ENCODE measurements at regions not wholly inside any gene's neighbourhood (a gene's known extent, or its start where the extent isn't known, plus 50 kb on each side); places are given as distances from the start of the nearest gene placed in this dataset.

- BruUV-seq (replicated peaks): no TSS peak
- dilution Hi-C loops (cut with HindIII; ENCODE audit: low sequenced_read_pairs, unreplicated experiment): no loop called here
- ATAC-seq (ENCODE audit: low read depth): no peak
Measured at GRCh38 chr21:25244735-25245134, 362.5 kb downstream of the MRPL39 start.

More at GRCh38 chr21:25244735-25245134, 362.5 kb downstream of the MRPL39 start:
- Histone ChIP-seq H3K9ac (ENCODE audit: low read depth, low read length) (no peak overlapping the region), H3K9me3 (ENCODE audit: control insufficient read depth, insufficient read depth, low read length) (no peaks in the 10 kb centered on the region), H3K4me3 (ENCODE audit: insufficient read depth, low read depth, low read length) (no peak overlapping the region), H2BK120ac (ENCODE audit: low read depth, low read length) (no peak overlapping the region), H4K20me1 (ENCODE audit: insufficient read depth, low read length) (no peaks in the 10 kb centered on the region), H3K9me1 (ENCODE audit: insufficient read depth, low read length) (no peaks in the 10 kb centered on the region), H3K79me1 (ENCODE audit: low read depth in 1 of 2, low read length in 2 of 2) (no peaks in the 10 kb centered on the region), H3K4me1 (ENCODE audit: control insufficient read depth, insufficient read depth, low read length) (no peaks in the 10 kb centered on the region), H3K14ac (replicated peaks; ENCODE audit: low read depth, low read length) (no peak overlapping the region), H3K18ac (ENCODE audit: low read depth, low read length) (no peak overlapping the region), H3K56ac (ENCODE audit: extremely low read depth, insufficient read depth, low read length) (no peak overlapping the region), H4K8ac (ENCODE audit: low read depth in 2 of 2, low read length in 2 of 2) (no peak overlapping the region), H3K36me3 (ENCODE audit: control insufficient read depth, insufficient read depth, low read length) (no peaks in the 10 kb centered on the region), H3K27ac (ENCODE audit: insufficient read depth, low read length) (no peak overlapping the region), H2AK5ac (ENCODE audit: low read depth, low read length) (no peak overlapping the region), H2AK9ac (replicated peaks; ENCODE audit: low read depth, low read length, poor library complexity) (no peak overlapping the region), H2AFZ (replicated peaks; ENCODE audit: low read length, poor library complexity) (no peak overlapping the region), H3K27me3 (ENCODE audit: control insufficient read depth, insufficient read depth, low read length) (no peaks in the 10 kb centered on the region), H4K5ac (ENCODE audit: low read depth, low read length) (no peak overlapping the region), H4K91ac (ENCODE audit: insufficient read depth, low read depth, low read length) (no peak overlapping the region), H2BK15ac (ENCODE audit: low read depth, low read length) (no peak overlapping the region), H2BK20ac (ENCODE audit: low read depth, low read length) (no peak overlapping the region), H3K23ac (ENCODE audit: low read depth, low read length) (no peak overlapping the region), H3K4me2 (ENCODE audit: low read depth, low read length) (no peak overlapping the region), H2BK5ac (ENCODE audit: low read depth, low read length, poor library complexity, severe bottlenecking) (no peak overlapping the region), H3K4ac (ENCODE audit: low read depth, low read length) (no peak overlapping the region)
- ChIA-PET CTCF (no interaction called here), POLR2A (ENCODE audit: unreplicated experiment) (no interaction called here)
- in situ Hi-C loops (cut with MboI; ENCODE audit: low sequenced_read_pairs) (no loop called here), intact Hi-C loops (cut with micrococcal nuclease) (no loop called here)
- TF ChIP-seq CEBPB (IDR thresholded peaks at IDR 0.05; ENCODE audit: low read depth, low read length) (peak; percentile 51; the same call in 1 of the 2 replicates), SMC3 (IDR thresholded peaks at IDR 0.05; ENCODE audit: low read depth, low read length) (no peak), MXI1 (IDR thresholded peaks at IDR 0.05; ENCODE audit: borderline replicate concordance, low read depth, low read length) (no peak), BHLHE40 (IDR thresholded peaks at IDR 0.05; ENCODE audit: low read depth, low read length) (no peak)
- WGBS, 2 experiments (ENCODE audit: extremely low coverage in 2 of 2, insufficient read length in 1 of 2): no CpG with 5 or more reads among the region's 1 CpG
- no peak for DNase-seq

Data from IMR-90 (cell line).